ENCODE measurements at regions not wholly inside any gene's neighbourhood (a gene's known extent, or its start where the extent isn't known, plus 50 kb on each side); places are given as distances from the start of the nearest gene placed in this dataset.

GRCh38 chr7:113608782-113609181 is 310.0 kb downstream of the PPP1R3A start:
- no peak for TF ChIP-seq CTCF (IDR thresholded peaks at IDR 0.05)
- no peak for TF ChIP-seq POLR2A (IDR thresholded peaks at IDR 0.05)

Data from suprapubic skin (tissue), 3 donors.